Chondrocyte (in vitro differentiated cells): ENCODE measurements at regions not wholly inside any gene's neighbourhood (a gene's known extent, or its start where the extent isn't known, plus 50 kb on each side); places are given as distances from the start of the nearest gene placed in this dataset.

Experiments used
- DNase-seq: peaks from one replicate; pipeline ENCODE4 v3.0.0; 2021; ENCODE audit warnings: mixed read lengths, low spot score
- H3K27ac Mint-ChIP-seq: one replicate; pipeline ENCODE4 v1.8.0; 2021; ENCODE audit warnings: mild to moderate bottlenecking, moderate library complexity, mixed read lengths; ENCODE audit not compliant: unreplicated experiment
- H3K27me3 Mint-ChIP-seq: 2 replicates; pipeline ENCODE4 v1.8.0; 2021; ENCODE audit warnings: low read depth, mixed read lengths
- H3K36me3 Mint-ChIP-seq: 2 replicates; pipeline ENCODE4 v1.8.0; 2021; ENCODE audit warnings: low read depth, mixed read lengths
- H3K4me1 Mint-ChIP-seq: 2 replicates; pipeline ENCODE4 v1.8.0; 2021; ENCODE audit warnings: low read depth, mild to moderate bottlenecking, mixed read lengths
- H3K4me3 Mint-ChIP-seq: one replicate; pipeline ENCODE4 v1.8.0; 2021; ENCODE audit warnings: mild to moderate bottlenecking, moderate library complexity, mixed read lengths; ENCODE audit not compliant: unreplicated experiment
- H3K9me3 Mint-ChIP-seq: 2 replicates; pipeline ENCODE4 v1.8.0; 2021; ENCODE audit warnings: low read depth, mixed read lengths
- TF ChIP-seq, protein P1 (sequence below): fragments of 200-600 bp; sonication (generic); IDR thresholded peaks from 2 replicates; pipeline ENCODE4 v1.5.0; 2021; ENCODE audit warnings: antibody characterized with exemption, mild to moderate bottlenecking, moderate library complexity

- H3K27ac Mint-ChIP-seq: no peak overlapping the region
- no peak for DNase-seq
- no peaks in the 10 kb centered on the region for H3K4me1 Mint-ChIP-seq
- peaks cover 3% of the 10 kb centered on the region for H3K9me3 Mint-ChIP-seq
- H3K27me3 Mint-ChIP-seq: peaks cover 3% of the 10 kb centered on the region
- TF ChIP-seq, protein P1, sequence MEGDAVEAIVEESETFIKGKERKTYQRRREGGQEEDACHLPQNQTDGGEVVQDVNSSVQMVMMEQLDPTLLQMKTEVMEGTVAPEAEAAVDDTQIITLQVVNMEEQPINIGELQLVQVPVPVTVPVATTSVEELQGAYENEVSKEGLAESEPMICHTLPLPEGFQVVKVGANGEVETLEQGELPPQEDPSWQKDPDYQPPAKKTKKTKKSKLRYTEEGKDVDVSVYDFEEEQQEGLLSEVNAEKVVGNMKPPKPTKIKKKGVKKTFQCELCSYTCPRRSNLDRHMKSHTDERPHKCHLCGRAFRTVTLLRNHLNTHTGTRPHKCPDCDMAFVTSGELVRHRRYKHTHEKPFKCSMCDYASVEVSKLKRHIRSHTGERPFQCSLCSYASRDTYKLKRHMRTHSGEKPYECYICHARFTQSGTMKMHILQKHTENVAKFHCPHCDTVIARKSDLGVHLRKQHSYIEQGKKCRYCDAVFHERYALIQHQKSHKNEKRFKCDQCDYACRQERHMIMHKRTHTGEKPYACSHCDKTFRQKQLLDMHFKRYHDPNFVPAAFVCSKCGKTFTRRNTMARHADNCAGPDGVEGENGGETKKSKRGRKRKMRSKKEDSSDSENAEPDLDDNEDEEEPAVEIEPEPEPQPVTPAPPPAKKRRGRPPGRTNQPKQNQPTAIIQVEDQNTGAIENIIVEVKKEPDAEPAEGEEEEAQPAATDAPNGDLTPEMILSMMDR: no peak
- no peaks in the 10 kb centered on the region for H3K36me3 Mint-ChIP-seq
- no peak overlapping the region for H3K4me3 Mint-ChIP-seq
These were observed 192.9 kb downstream of the OXSM start for GRCh38 chr3:25982756-25983155.

DNA sequence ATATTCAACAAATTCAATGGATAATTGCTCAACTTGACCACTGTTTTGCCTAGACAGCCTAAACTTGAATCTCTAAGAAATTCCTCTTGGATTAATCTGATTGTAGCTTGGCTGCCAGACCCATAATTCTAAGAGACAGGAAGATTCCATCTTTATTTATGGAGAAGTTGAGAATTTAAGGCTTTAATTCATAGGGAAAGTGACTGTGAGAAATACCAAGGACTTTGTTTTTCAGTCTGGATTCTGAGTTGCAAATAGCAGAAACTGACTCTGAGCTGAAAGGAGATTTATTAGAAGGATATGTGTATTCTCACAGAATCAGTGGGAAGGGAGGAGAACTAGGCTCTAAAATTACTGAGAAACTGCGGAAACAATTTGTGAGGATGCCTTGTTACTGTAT is 195.7 kb downstream of the OXSM start:
- H3K27ac Mint-ChIP-seq: no peak overlapping the region
- TF ChIP-seq, protein P1: no peak
- no peaks in the 10 kb centered on the region for H3K4me1 Mint-ChIP-seq
- H3K9me3 Mint-ChIP-seq: peaks cover 6% of the 10 kb centered on the region
- no peak overlapping the region for H3K4me3 Mint-ChIP-seq
- no peaks in the 10 kb centered on the region for H3K36me3 Mint-ChIP-seq
- peaks cover 3% of the 10 kb centered on the region for H3K27me3 Mint-ChIP-seq
- DNase-seq: no peak

- Mint-ChIP-seq H3K4me3 (no peak overlapping the region), H3K36me3 (no peaks in the 10 kb centered on the region), H3K27ac (no peak overlapping the region), H3K27me3 (no peaks in the 10 kb centered on the region), H3K9me3 (peaks cover 44% of the 10 kb centered on the region), H3K4me1 (no peaks in the 10 kb centered on the region)
- no peak for DNase-seq
- TF ChIP-seq, protein P1: no peak
These were observed 202.7 kb downstream of the OXSM start for GRCh38 chr3:25992606-25993005.

GRCh38 chr3:26004172-26004571 is 214.3 kb downstream of the OXSM start:
- DNase-seq: no peak
- H3K27ac Mint-ChIP-seq: no peak overlapping the region
- H3K4me1 Mint-ChIP-seq: no peaks in the 10 kb centered on the region
- H3K9me3 Mint-ChIP-seq: peaks cover 16% of the 10 kb centered on the region
- H3K36me3 Mint-ChIP-seq: peaks cover 1% of the 10 kb centered on the region
- H3K4me3 Mint-ChIP-seq: no peak overlapping the region
- H3K27me3 Mint-ChIP-seq: peaks cover 2% of the 10 kb centered on the region
- TF ChIP-seq, protein P1: no peak

DNA sequence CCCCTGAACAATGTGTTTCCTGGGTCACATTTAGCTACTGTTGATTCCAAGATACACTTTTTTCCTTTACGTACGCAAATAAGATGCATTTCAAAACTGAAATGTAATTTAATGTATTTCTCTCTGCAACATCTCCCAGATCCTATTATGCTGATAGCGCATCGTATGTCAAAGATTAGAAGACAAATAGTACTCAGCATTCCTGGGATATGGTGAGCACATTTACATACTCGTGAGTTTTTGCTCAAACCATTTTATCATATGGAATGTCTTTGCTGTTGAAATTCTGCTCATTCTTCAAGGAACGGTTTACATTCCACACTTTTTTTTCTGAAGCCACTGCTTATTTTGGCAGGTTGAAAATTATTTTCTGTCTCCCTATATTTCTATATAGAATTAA is 221.4 kb downstream of the OXSM start:
- no peaks in the 10 kb centered on the region for H3K4me1 Mint-ChIP-seq

More for the DNA sequence above, 221.4 kb downstream of the OXSM start:
- Mint-ChIP-seq H3K27ac (no peak overlapping the region), H3K27me3 (peaks cover 2% of the 10 kb centered on the region), H3K4me3 (no peak overlapping the region), H3K9me3 (no peaks in the 10 kb centered on the region), H3K36me3 (no peaks in the 10 kb centered on the region)
- TF ChIP-seq, protein P1: no peak
- no peak for DNase-seq
